Testis (tissue), 2 donors: ENCODE measurements at regions not wholly inside any gene's neighbourhood (a gene's known extent, or its start where the extent isn't known, plus 50 kb on each side); places are given as distances from the start of the nearest gene placed in this dataset.

ENCODE experiments used
- CTCF ChIP-seq, 3 experiments: fragments of 450-650 bp in 2 of 3; fragments of 200-600 bp in 1 of 3; sonication (generic) in 1 of 3; IDR thresholded peaks; one replicate each; pipeline ENCODE4 v1.5.1; 2016 to 2019; ENCODE audit warnings: antibody characterized with exemption in 3 of 3, mild to moderate bottlenecking in 2 of 3, moderate library complexity in 1 of 3
- POLR2A ChIP-seq: fragments of 450-650 bp; IDR thresholded peaks from one replicate; pipeline ENCODE4 v1.6.1; 2017; ENCODE audit warnings: antibody characterized with exemption, mild to moderate bottlenecking, moderate library complexity

GRCh38 chr5:98588215-98588614, 185.2 kb upstream of the RGMB start:
- TF ChIP-seq CTCF (IDR thresholded peaks at IDR 0.05) (no peak), POLR2A (no peak)
